ENCODE measurements at regions not wholly inside any gene's neighbourhood (a gene's known extent, or its start where the extent isn't known, plus 50 kb on each side); places are given as distances from the start of the nearest gene placed in this dataset.

- no peak for TF ChIP-seq EZH2 (IDR thresholded peaks at IDR 0.05; ENCODE audit: insufficient read depth, poor library complexity, severe bottlenecking)
- TF ChIP-seq EZH2phosphoT487 (IDR thresholded peaks at IDR 0.05; ENCODE audit: insufficient read depth, low read depth): no peak
Observed at GRCh38 chr4:25532591-25532990, 123.1 kb upstream of the SLC34A2 start.

All from GM23248 (cell line).